H1 (cell line): ENCODE measurements at regions not wholly inside any gene's neighbourhood (a gene's known extent, or its start where the extent isn't known, plus 50 kb on each side); places are given as distances from the start of the nearest gene placed in this dataset.

Source experiments
- CTCF ChIA-PET: fragments of 300-600 bp; sonication (Branson Sonifier 250); formaldehyde crosslinking; loops from one replicate; lab custom pipeline; 2021; ENCODE audit not compliant: partially characterized antibody; lab: Charles Lee
- POLR2A ChIA-PET: fragments of 300-600 bp; sonication (Branson Sonifier 250); formaldehyde crosslinking; loops from one replicate; lab custom pipeline; 2021; ENCODE audit warnings: inconsistent platforms; ENCODE audit not compliant: partially characterized antibody; lab: Charles Lee
- DNase-seq, 2 experiments: peaks; one replicate each; pipeline versions ENCODE4 v3.0.0 to v3.0.0-alpha.2; 2010 to 2022; ENCODE audit warnings: low spot score in 2 of 2, low read depth in 1 of 2, mixed read lengths in 1 of 2
- FAIRE-seq: peaks from 2 replicates; lab custom pipeline; 2011; peaks lifted over from hg19 to GRCh38; lab: Jason Lieb, UNC
- H2AFZ ChIP-seq: 2 replicates; pipeline ENCODE4 v1.8.1; 2012; ENCODE audit warnings: low read length, inconsistent platforms
- H2AK5ac ChIP-seq: 2 replicates; pipeline ENCODE4 v1.6.1; 2013; ENCODE audit warnings: low read depth, low read length
- H2BK120ac ChIP-seq: replicated peaks from 2 replicates; pipeline ENCODE3; 2013; ENCODE audit warnings: low read depth, low read length, inconsistent platforms
- H2BK12ac ChIP-seq: 2 replicates; pipeline ENCODE4 v1.6.1; 2013; ENCODE audit warnings: low read depth, low read length
- H2BK15ac ChIP-seq: 2 replicates; pipeline ENCODE4 v1.6.1; 2013; ENCODE audit warnings: low read length
- H2BK20ac ChIP-seq: 2 replicates; pipeline ENCODE4 v1.6.1; 2013; ENCODE audit warnings: low read length
- H2BK5ac ChIP-seq: 2 replicates; pipeline ENCODE4 v1.6.1; 2013; ENCODE audit warnings: low read depth, low read length
- H3K14ac ChIP-seq: 2 replicates; pipeline ENCODE4 v1.6.1; 2013; ENCODE audit warnings: inconsistent platforms; ENCODE audit not compliant: insufficient read length
- H3K18ac ChIP-seq: 2 replicates; pipeline ENCODE4 v1.6.1; 2013; ENCODE audit warnings: low read length; ENCODE audit errors: extremely low read depth
- H3K23ac ChIP-seq: 2 replicates; pipeline ENCODE4 v1.6.1; 2013; ENCODE audit warnings: inconsistent platforms; ENCODE audit not compliant: insufficient read length
- H3K23me2 ChIP-seq: 2 replicates; pipeline ENCODE4 v1.6.1; 2013; ENCODE audit warnings: low read depth, low read length
- H3K27ac ChIP-seq: 2 replicates; pipeline ENCODE4 v1.6.1; 2011; ENCODE audit warnings: low read depth, low read length, inconsistent platforms
- H3K27me3 ChIP-seq, 4 experiments: replicated peaks in 1 of 4; 1 replicate in 1 of 4; 2 replicates in 3 of 4; pipeline versions ENCODE4 v1.6.1 to v1.8.1; 2011 to 2013; ENCODE audit warnings: low read length in 3 of 4, mild to moderate bottlenecking in 3 of 4, inconsistent platforms in 2 of 4, mixed read lengths in 2 of 4, moderate library complexity in 1 of 4; ENCODE audit not compliant: control insufficient read depth in 3 of 4, insufficient read depth in 3 of 4; ENCODE audit errors: extremely low read depth in 1 of 4
- H3K36me3 ChIP-seq, 4 experiments: 2 replicates each; pipeline versions ENCODE4 v1.6.1 to v1.8.1; 2011 to 2013; ENCODE audit warnings: mild to moderate bottlenecking in 4 of 4, low read length in 3 of 4, moderate library complexity in 2 of 4, control low read depth in 1 of 4, inconsistent platforms in 1 of 4; ENCODE audit not compliant: insufficient read depth in 4 of 4, control insufficient read depth in 2 of 4
- H3K4ac ChIP-seq: replicated peaks from 2 replicates; pipeline ENCODE3; 2013; ENCODE audit warnings: low read length, low read depth, mixed read lengths, inconsistent platforms; ENCODE audit not compliant: insufficient read length
- H3K4me1 ChIP-seq, 4 experiments: replicated peaks in 1 of 4; 1 replicate in 1 of 4; 2 replicates in 3 of 4; pipeline versions ENCODE4 v1.6.1 to v1.8.1; 2011 to 2013; ENCODE audit warnings: low read length in 3 of 4, inconsistent platforms in 2 of 4, mixed read lengths in 1 of 4; ENCODE audit not compliant: insufficient read depth in 4 of 4, control insufficient read depth in 3 of 4
- H3K4me2 ChIP-seq, 2 experiments: 2 replicates each; pipeline versions ENCODE4 v1.6.1 to v1.8.1; 2011 to 2013; ENCODE audit warnings: low read depth in 2 of 2, low read length in 2 of 2, control low read depth in 1 of 2, inconsistent platforms in 1 of 2, mild to moderate bottlenecking in 1 of 2; ENCODE audit not compliant: insufficient read depth in 1 of 2
- H3K4me3 ChIP-seq, 4 experiments: fragments of 200-600, 300-600 bp in 1 of 4; sonication (generic), shearing (Covaris generic), sonication (Bioruptor Twin) in 1 of 4; 2 replicates each; pipeline versions ENCODE4 v1.5.1 to v1.8.1; 2011 to 2016; ENCODE audit warnings: low read length in 4 of 4, low read depth in 3 of 4, control low read depth in 2 of 4, inconsistent platforms in 2 of 4, mild to moderate bottlenecking in 2 of 4, mixed read lengths in 1 of 4, moderate library complexity in 1 of 4; ENCODE audit not compliant: insufficient read depth in 2 of 4; ENCODE audit errors: extremely low read depth in 1 of 4
- H3K56ac ChIP-seq: replicated peaks from 2 replicates; pipeline ENCODE3; 2013; ENCODE audit warnings: low read depth, mild to moderate bottlenecking, mixed read lengths, low read length, inconsistent platforms; ENCODE audit not compliant: insufficient read length
- H3K79me1 ChIP-seq: 2 replicates; pipeline ENCODE4 v1.6.1; 2013; ENCODE audit warnings: low read depth, low read length, control low read depth
- H3K79me2 ChIP-seq, 2 experiments: 2 replicates each; pipeline versions ENCODE4 v1.6.1 to v1.8.1; 2012 to 2013; ENCODE audit warnings: low read length in 2 of 2, mild to moderate bottlenecking in 2 of 2, inconsistent platforms in 1 of 2; ENCODE audit not compliant: insufficient read depth in 2 of 2, control insufficient read depth in 1 of 2
- H3K9ac ChIP-seq, 4 experiments: replicated peaks in 1 of 4; 1 replicate in 1 of 4; 2 replicates in 3 of 4; pipeline versions ENCODE4 v1.6.1 to v1.8.1; 2011 to 2013; ENCODE audit warnings: low read depth in 3 of 4, low read length in 3 of 4, control low read depth in 2 of 4, mild to moderate bottlenecking in 2 of 4, moderate library complexity in 2 of 4, inconsistent platforms in 1 of 4; ENCODE audit errors: extremely low read depth in 1 of 4
- H3K9me3 ChIP-seq, 2 experiments: 2 replicates each; pipeline versions ENCODE4 v1.6.1 to v1.8.1; 2012 to 2013; ENCODE audit warnings: mild to moderate bottlenecking in 2 of 2, moderate library complexity in 2 of 2, control low read depth in 1 of 2, inconsistent platforms in 1 of 2, low read depth in 1 of 2, low read length in 1 of 2, mixed read lengths in 1 of 2; ENCODE audit not compliant: insufficient read depth in 2 of 2
- H4K20me1 ChIP-seq, 2 experiments: replicated peaks in 1 of 2; 2 replicates each; pipeline versions ENCODE3 to v1.8.1; 2011 to 2013; ENCODE audit warnings: inconsistent platforms in 2 of 2, low read length in 2 of 2, mild to moderate bottlenecking in 1 of 2; ENCODE audit not compliant: insufficient read depth in 2 of 2, control insufficient read depth in 1 of 2
- H4K5ac ChIP-seq: 2 replicates; pipeline ENCODE4 v1.6.1; 2013; ENCODE audit warnings: low read length, low read depth, mixed read lengths, inconsistent platforms; ENCODE audit not compliant: insufficient read length
- H4K8ac ChIP-seq: 2 replicates; pipeline ENCODE4 v1.8.0; 2013; ENCODE audit warnings: mild to moderate bottlenecking, moderate library complexity, low read length, inconsistent platforms; ENCODE audit not compliant: insufficient read depth; ENCODE audit errors: extremely low read depth
- H4K91ac ChIP-seq: replicated peaks from 2 replicates; pipeline ENCODE3; 2013; ENCODE audit warnings: low read length, mixed read lengths, inconsistent platforms; ENCODE audit not compliant: insufficient read length
- BCL11A ChIP-seq, 2 experiments: IDR thresholded peaks; one replicate each; pipeline ENCODE4 v1.6.1; 2011; ENCODE audit warnings: low read depth in 2 of 2, low read length in 2 of 2, mild to moderate bottlenecking in 2 of 2
- BRCA1 ChIP-seq: IDR thresholded peaks from 2 replicates; pipeline ENCODE4 v1.6.1; 2012; ENCODE audit warnings: low read depth, low read length, improper control_type of control experiment
- JUND ChIP-seq: IDR thresholded peaks from 2 replicates; pipeline ENCODE4 v1.6.1; 2011; ENCODE audit warnings: mild to moderate bottlenecking, improper control_type of control experiment, low read length
- NANOG ChIP-seq: IDR thresholded peaks from 2 replicates; pipeline ENCODE4 v1.6.1; 2011; ENCODE audit warnings: low read length, low read depth, mild to moderate bottlenecking, inconsistent platforms; ENCODE audit not compliant: insufficient read depth, poor library complexity, severe bottlenecking
- SIX5 ChIP-seq: IDR thresholded peaks from 2 replicates; pipeline ENCODE4 v1.6.1; 2011; ENCODE audit warnings: mild to moderate bottlenecking, low read depth, low read length
- WGBS, 2 experiments: shearing (Covaris generic) in 1 of 2; methylation state at CpG; one replicate each; pipeline versions ENCODE4 v1.1.6 to v1.1.7; 2013 to 2015; ENCODE audit warnings: low lambda C conversion rate in 2 of 2, mixed read lengths in 2 of 2, inconsistent platforms in 1 of 2, low coverage in 1 of 2, missing lambda C conversion rate in 1 of 2; ENCODE audit not compliant: insufficient replicate concordance in 2 of 2, insufficient coverage in 1 of 2, insufficient read length in 1 of 2; ENCODE audit errors: extremely low coverage in 1 of 2, missing lambda C conversion rate in 1 of 2; 5-methylcytosine and 5-hydroxymethylcytosine counted together

- no peak overlapping the region for H2BK15ac ChIP-seq
- H2BK12ac ChIP-seq: no peak overlapping the region
- H3K18ac ChIP-seq: no peak overlapping the region
- no peaks in the 10 kb centered on the region for H3K36me3 ChIP-seq
- peak overlapping the region; percentile 19; the same call in 1 of the 2 replicates for H2AFZ ChIP-seq
- no peaks in the 10 kb centered on the region for H3K79me2 ChIP-seq
- no peak overlapping the region for H2AK5ac ChIP-seq
- H3K4me3 ChIP-seq: no peak overlapping the region
- no peak overlapping the region for H3K14ac ChIP-seq
- H3K79me1 ChIP-seq: no peaks in the 10 kb centered on the region
- FAIRE-seq: no peak
- H3K4ac ChIP-seq: no peak overlapping the region
- H2BK120ac ChIP-seq: no peak overlapping the region
- no peak overlapping the region for H4K91ac ChIP-seq
- H3K27ac ChIP-seq: no peak overlapping the region
- DNase-seq: no peak
- no peak for TF ChIP-seq BRCA1
- no peak for TF ChIP-seq JUND
- TF ChIP-seq SIX5: no peak
- TF ChIP-seq BCL11A (IDR thresholded peaks at IDR 0.05; ENCODE audit: low read depth in 2 of 2, low read length in 2 of 2): no peak
- TF ChIP-seq NANOG: no peak
- TF ChIP-seq, all 59 proteins: peak for 0
- no peak overlapping the region for H2BK20ac ChIP-seq
- POLR2A ChIA-PET: interaction anchor here (0.5 to 0.6 kb wide), 2 partner anchors 196 to 394 kb away, joined by 3 to 4 read pairs; no protein-coding TSS in a partner anchor
- 57% methylated on average over 2 of the region's 2 CpGs; no CpG with 5 or more reads in 1 of the 2 experiments for WGBS, 2 experiments
- H3K4me2 ChIP-seq: no peak overlapping the region
- 0 out of 2 replicates have a peak overlapping the region, but pooled peaks have one; percentile 66 for H2BK5ac ChIP-seq
- H3K4me1 ChIP-seq: peaks cover 0 to 5% (median 0%) of the 10 kb centered on the region in 4 experiments; a peak in 2 of 7 replicates
- H3K23ac ChIP-seq: no peak overlapping the region
- H4K8ac ChIP-seq: no peak overlapping the region
- no peak overlapping the region for H4K5ac ChIP-seq
- no peak overlapping the region for H3K56ac ChIP-seq
- H3K9me3 ChIP-seq: peaks cover 0 to 8% of the 10 kb centered on the region in 2 experiments; a peak in 1 of 4 replicates
- H4K20me1 ChIP-seq: no peaks in the 10 kb centered on the region
- H3K23me2 ChIP-seq: no peaks in the 10 kb centered on the region
- H3K9ac ChIP-seq: no peak overlapping the region
- CTCF ChIA-PET: interaction anchor here (1.4 kb wide), 1 partner anchor 15 kb away, joined by 4 read pairs; no protein-coding TSS in a partner anchor
- H3K27me3 ChIP-seq: no peaks in the 10 kb centered on the region
Measured at GRCh38 chr2:12442476-12442847, 274.3 kb upstream of the TRIB2 start.
